ENCODE measurements at regions not wholly inside any gene's neighbourhood (a gene's known extent, or its start where the extent isn't known, plus 50 kb on each side); places are given as distances from the start of the nearest gene placed in this dataset.

DNA sequence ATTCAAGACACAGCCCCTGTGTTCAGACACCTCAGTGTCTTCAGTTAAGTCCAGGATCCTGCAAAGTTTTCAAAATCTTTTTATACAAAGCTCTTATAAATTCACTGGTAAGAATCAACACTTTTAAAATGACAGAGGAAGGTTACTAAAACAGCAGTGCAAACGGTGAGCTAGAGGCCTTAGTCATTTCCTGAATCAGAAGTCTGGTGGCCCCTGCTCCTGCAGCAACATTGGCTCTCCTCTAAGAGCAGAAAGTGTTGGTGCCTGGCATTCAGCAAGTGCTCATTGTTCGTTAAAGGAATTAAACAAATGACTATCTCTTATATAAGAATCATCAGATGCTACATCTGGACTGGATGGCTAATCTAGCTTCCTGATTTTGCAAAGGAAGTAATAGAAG is 282.9 kb downstream of the PTGER3 start:
- no peak for DNase-seq (ENCODE audit: low read depth)
- TF ChIP-seq, protein P1, sequence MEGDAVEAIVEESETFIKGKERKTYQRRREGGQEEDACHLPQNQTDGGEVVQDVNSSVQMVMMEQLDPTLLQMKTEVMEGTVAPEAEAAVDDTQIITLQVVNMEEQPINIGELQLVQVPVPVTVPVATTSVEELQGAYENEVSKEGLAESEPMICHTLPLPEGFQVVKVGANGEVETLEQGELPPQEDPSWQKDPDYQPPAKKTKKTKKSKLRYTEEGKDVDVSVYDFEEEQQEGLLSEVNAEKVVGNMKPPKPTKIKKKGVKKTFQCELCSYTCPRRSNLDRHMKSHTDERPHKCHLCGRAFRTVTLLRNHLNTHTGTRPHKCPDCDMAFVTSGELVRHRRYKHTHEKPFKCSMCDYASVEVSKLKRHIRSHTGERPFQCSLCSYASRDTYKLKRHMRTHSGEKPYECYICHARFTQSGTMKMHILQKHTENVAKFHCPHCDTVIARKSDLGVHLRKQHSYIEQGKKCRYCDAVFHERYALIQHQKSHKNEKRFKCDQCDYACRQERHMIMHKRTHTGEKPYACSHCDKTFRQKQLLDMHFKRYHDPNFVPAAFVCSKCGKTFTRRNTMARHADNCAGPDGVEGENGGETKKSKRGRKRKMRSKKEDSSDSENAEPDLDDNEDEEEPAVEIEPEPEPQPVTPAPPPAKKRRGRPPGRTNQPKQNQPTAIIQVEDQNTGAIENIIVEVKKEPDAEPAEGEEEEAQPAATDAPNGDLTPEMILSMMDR (IDR thresholded peaks at IDR 0.05; ENCODE audit: control insufficient read depth, extremely low read depth, insufficient read depth): no peak
- H3K4me3 ChIP-seq (ENCODE audit: low read depth, low read length): no peak overlapping the region

DNA sequence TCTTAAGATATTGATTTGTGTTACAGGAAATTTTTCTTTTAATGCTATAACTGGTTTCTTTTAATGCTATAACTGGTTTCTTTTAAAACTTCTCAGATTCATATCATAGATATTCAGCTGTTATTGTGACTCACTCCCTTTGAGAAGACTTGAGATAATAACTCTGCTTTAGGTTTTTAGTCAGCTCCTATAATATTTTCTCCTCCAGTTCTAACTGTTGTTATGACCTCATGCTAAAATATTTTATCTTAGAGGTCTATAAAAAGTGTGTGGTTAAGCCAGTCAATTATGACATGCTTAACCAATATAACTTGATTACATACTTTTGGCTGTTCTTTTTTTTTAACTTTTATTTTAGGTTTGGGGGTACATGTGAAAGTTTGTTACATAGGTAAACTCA is 280.2 kb downstream of the PTGER3 start:
- TF ChIP-seq, protein P1 (IDR thresholded peaks at IDR 0.05; ENCODE audit: control insufficient read depth, extremely low read depth, insufficient read depth): no peak
- no peak for DNase-seq (ENCODE audit: low read depth)

DNA sequence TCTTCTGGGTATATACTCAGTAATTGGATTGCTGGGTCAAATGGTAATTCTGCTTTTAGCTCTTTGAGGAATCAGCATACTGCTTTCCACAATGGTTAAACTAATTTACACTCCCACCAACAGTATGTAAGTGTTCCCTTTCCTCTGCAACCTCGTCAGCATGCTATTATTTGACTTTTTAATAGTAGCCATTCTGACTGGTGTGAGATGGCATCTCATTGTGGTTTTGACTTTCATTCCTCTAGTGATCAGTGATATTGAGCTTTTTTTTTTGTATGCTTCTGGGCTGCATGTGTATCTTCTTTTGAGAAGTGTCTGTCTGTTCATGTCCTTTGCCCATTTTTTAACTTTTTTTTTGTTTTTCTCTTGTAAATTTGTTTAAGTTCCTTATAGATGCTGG is 279.4 kb downstream of the PTGER3 start:
- H3K4me3 ChIP-seq (ENCODE audit: low read depth, low read length): no peak overlapping the region
- no peak for DNase-seq (ENCODE audit: low read depth)
- TF ChIP-seq, protein P1 (IDR thresholded peaks at IDR 0.05; ENCODE audit: control insufficient read depth, extremely low read depth, insufficient read depth): no peak

More for the DNA sequence above, 280.2 kb downstream of the PTGER3 start:
- no peak overlapping the region for H3K4me3 ChIP-seq (ENCODE audit: low read depth, low read length)

DNA sequence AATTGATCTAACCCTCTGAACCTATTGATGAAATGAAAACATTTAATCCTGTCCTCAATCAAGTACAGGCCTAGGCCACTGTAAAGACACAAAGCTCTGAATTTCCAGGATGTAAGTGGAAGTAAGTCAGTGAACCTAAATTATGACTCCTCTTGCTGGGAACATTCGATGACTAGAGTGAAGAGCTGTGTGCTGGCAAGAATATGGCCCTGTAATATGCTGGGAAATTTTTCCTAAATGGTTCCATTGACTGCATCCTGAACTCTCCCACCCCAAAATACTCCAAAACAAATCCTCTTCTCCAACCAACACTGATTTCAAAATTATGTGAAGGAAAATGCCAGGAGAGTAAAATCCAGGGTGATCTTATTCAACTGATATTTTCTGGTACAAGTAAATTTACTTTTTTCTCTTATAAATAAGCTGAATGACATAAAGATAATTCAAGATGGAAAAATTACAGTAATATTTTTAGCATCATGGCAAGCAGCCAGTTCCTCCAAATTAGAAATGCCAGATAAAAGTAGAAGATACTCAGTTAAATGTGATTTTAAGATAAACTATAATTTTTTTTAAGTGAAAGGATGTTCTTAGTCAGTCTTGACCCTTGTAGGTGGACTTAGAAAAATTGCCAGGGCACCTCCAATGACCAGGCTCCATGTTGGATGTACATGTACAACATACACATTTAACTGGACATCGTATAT is 269.4 kb downstream of the PTGER3 start:
- no peak for DNase-seq (ENCODE audit: low read depth)
- TF ChIP-seq, protein P1 (IDR thresholded peaks at IDR 0.05; ENCODE audit: control insufficient read depth, extremely low read depth, insufficient read depth): no peak
- no peak overlapping the region for H3K4me3 ChIP-seq (ENCODE audit: low read depth, low read length)

DNA sequence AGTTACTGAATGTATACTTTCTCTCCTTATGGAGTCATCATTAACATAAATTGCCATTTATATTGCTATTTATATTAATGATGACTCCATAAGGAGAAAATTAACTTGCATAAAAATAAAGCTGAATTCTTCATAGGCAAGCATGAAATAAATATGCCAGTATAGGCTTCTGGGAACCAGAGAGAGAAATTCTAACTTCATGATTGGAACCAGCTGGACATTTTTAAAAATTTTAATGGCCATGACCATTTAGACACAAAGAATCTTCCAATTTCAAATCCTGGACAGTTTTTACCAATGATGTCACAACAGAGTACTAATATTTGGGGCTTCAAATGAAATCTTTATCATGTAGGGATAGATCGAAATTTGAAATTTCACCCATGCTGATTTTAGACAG is 268.7 kb downstream of the PTGER3 start:
- TF ChIP-seq, protein P1 (IDR thresholded peaks at IDR 0.05; ENCODE audit: control insufficient read depth, extremely low read depth, insufficient read depth): no peak
- no peak overlapping the region for H3K4me3 ChIP-seq (ENCODE audit: low read depth, low read length)
- DNase-seq (ENCODE audit: low read depth): no peak

DNA sequence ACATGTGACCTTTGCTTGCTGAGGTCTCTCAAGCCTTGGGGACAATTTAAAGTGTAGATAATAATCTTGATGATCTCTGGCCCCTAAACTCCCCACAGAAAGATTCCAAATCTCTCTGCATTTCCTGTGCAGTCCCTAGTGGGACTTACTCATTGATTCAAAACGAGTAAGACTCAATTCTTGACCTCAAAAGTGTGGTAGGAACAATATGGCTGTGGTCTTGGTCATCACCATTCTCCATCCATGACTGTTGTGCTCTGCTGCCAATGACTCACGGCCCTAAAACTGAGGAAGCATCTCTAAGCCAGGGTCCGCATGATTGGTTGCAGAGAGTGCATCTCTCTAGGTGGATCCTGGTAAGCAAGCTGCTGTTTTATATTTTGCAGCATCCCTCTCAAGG is 268.0 kb downstream of the PTGER3 start:
- H3K4me3 ChIP-seq (ENCODE audit: low read depth, low read length): no peak overlapping the region
- DNase-seq (ENCODE audit: low read depth): no peak
- TF ChIP-seq, protein P1 (IDR thresholded peaks at IDR 0.05; ENCODE audit: control insufficient read depth, extremely low read depth, insufficient read depth): no peak

DNA sequence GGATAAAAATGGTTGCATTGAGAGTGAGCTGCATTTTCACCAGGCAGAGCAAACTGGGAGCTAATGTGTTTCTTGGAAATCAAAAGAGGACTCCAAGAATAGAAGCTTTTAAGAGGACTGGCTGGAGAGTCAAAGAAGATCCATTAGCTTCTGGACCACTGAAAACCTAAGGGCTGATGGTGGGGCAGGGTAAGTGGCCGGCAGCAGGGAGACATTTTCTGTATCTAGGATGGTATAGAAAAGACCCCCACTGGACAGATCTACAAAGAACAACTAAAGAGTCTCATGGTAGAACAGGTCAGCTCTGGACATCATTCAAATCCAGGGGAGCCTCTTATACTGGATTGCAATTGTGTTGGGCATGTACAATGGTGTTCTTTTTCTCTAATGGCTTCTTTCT is 262.3 kb downstream of the PTGER3 start:
- H3K4me3 ChIP-seq (ENCODE audit: low read depth, low read length): no peak overlapping the region

More for the DNA sequence above, 262.3 kb downstream of the PTGER3 start:
- TF ChIP-seq, protein P1 (IDR thresholded peaks at IDR 0.05; ENCODE audit: control insufficient read depth, extremely low read depth, insufficient read depth): no peak
- DNase-seq (ENCODE audit: low read depth): no peak
